IMR-90 (cell line): ENCODE measurements at regions not wholly inside any gene's neighbourhood (a gene's known extent, or its start where the extent isn't known, plus 50 kb on each side); places are given as distances from the start of the nearest gene placed in this dataset.

ENCODE experiments used
- ATAC-seq: fragments of 200-7000 bp; cut with Tn5 transposase; 2 replicates; pipeline ENCODE4 v1.9.1; 2020; ENCODE audit warnings: low read depth, mild to moderate bottlenecking, moderate library complexity
- BruUV-seq: library from RNA; stranded (reverse); fragments of 400-500 nt; replicated peaks from 2 replicates; lab custom pipeline; 2021; lab: Mats Ljungman, UMichigan
- CTCF ChIA-PET: fragments of 300-600 bp; formaldehyde crosslinking; extraction: SDS; loops from one replicate; lab custom pipeline; 2021; ENCODE audit warnings: antibody characterized with exemption; lab: Yijun Ruan, JAX
- POLR2A ChIA-PET: fragments of 300-600 bp; sonication (Branson Sonifier 250); formaldehyde crosslinking; loops from one replicate; lab custom pipeline; 2022; ENCODE audit warnings: antibody characterized with exemption; ENCODE audit not compliant: unreplicated experiment; lab: Charles Lee
- DNase-seq: peaks from one replicate; pipeline ENCODE4 v3.0.0; 2013
- H2AFZ ChIP-seq: replicated peaks from 2 replicates; pipeline ENCODE3; 2013; ENCODE audit warnings: low read length, mild to moderate bottlenecking; ENCODE audit not compliant: poor library complexity
- H2AK5ac ChIP-seq: 2 replicates; pipeline ENCODE4 v1.6.1; 2013; ENCODE audit warnings: low read depth, low read length, inconsistent platforms
- H2AK9ac ChIP-seq: replicated peaks from 2 replicates; pipeline ENCODE3; 2013; ENCODE audit warnings: mild to moderate bottlenecking, low read depth, low read length, moderate library complexity; ENCODE audit not compliant: poor library complexity
- H2BK120ac ChIP-seq: 2 replicates; pipeline ENCODE4 v1.6.1; 2013; ENCODE audit warnings: low read depth, low read length, inconsistent platforms
- H2BK15ac ChIP-seq: 3 replicates; pipeline ENCODE4 v1.6.1; 2013; ENCODE audit warnings: low read depth, low read length, inconsistent platforms
- H2BK20ac ChIP-seq: 2 replicates; pipeline ENCODE4 v1.6.1; 2013; ENCODE audit warnings: low read depth, mild to moderate bottlenecking, inconsistent platforms, low read length, moderate library complexity
- H2BK5ac ChIP-seq: 2 replicates; pipeline ENCODE4 v1.6.1; 2013; ENCODE audit warnings: mild to moderate bottlenecking, low read depth, low read length, inconsistent platforms; ENCODE audit not compliant: poor library complexity, severe bottlenecking
- H3K14ac ChIP-seq: replicated peaks from 2 replicates; pipeline ENCODE4 v1.6.1; 2013; ENCODE audit warnings: low read depth, low read length, inconsistent platforms
- H3K18ac ChIP-seq: 2 replicates; pipeline ENCODE4 v1.6.1; 2013; ENCODE audit warnings: low read depth, low read length, control low read depth
- H3K23ac ChIP-seq: 2 replicates; pipeline ENCODE4 v1.6.1; 2013; ENCODE audit warnings: low read depth, low read length, inconsistent platforms
- H3K27ac ChIP-seq: 2 replicates; pipeline ENCODE4 v1.5.1; 2013; ENCODE audit warnings: mild to moderate bottlenecking, control low read depth, low read length; ENCODE audit not compliant: insufficient read depth
- H3K27me3 ChIP-seq: 2 replicates; pipeline ENCODE4 v1.6.1; 2013; ENCODE audit warnings: low read length; ENCODE audit not compliant: control insufficient read depth, insufficient read depth
- H3K36me3 ChIP-seq: 2 replicates; pipeline ENCODE4 v1.6.1; 2013; ENCODE audit warnings: low read length, mixed read lengths; ENCODE audit not compliant: control insufficient read depth, insufficient read depth
- H3K4ac ChIP-seq: 2 replicates; pipeline ENCODE4 v1.6.1; 2013; ENCODE audit warnings: low read depth, low read length, inconsistent platforms
- H3K4me1 ChIP-seq: 2 replicates; pipeline ENCODE4 v1.6.1; 2013; ENCODE audit warnings: low read length, mixed read lengths; ENCODE audit not compliant: control insufficient read depth, insufficient read depth
- H3K4me2 ChIP-seq: 2 replicates; pipeline ENCODE4 v1.6.1; 2013; ENCODE audit warnings: low read depth, mild to moderate bottlenecking, control low read depth, low read length, moderate library complexity
- H3K4me3 ChIP-seq: 2 replicates; pipeline ENCODE4 v1.5.1; 2013; ENCODE audit warnings: low read depth, mild to moderate bottlenecking, control low read depth, low read length, moderate library complexity; ENCODE audit not compliant: insufficient read depth
- H3K56ac ChIP-seq: 2 replicates; pipeline ENCODE4 v1.6.1; 2013; ENCODE audit warnings: low read length, inconsistent platforms; ENCODE audit not compliant: insufficient read depth; ENCODE audit errors: extremely low read depth
- H3K79me1 ChIP-seq, 2 experiments: 2 replicates each; pipeline ENCODE4 v1.6.1; 2013; ENCODE audit warnings: low read length in 2 of 2, inconsistent platforms in 1 of 2, low read depth in 1 of 2
- H3K9ac ChIP-seq: 2 replicates; pipeline ENCODE4 v1.6.1; 2013; ENCODE audit warnings: low read depth, low read length, control low read depth
- H3K9me1 ChIP-seq: 2 replicates; pipeline ENCODE4 v1.6.1; 2013; ENCODE audit warnings: low read length, inconsistent platforms; ENCODE audit not compliant: insufficient read depth
- H3K9me3 ChIP-seq: 2 replicates; pipeline ENCODE4 v1.6.1; 2013; ENCODE audit warnings: low read length; ENCODE audit not compliant: control insufficient read depth, insufficient read depth
- H4K20me1 ChIP-seq: 2 replicates; pipeline ENCODE4 v1.6.1; 2013; ENCODE audit warnings: low read length, inconsistent platforms; ENCODE audit not compliant: insufficient read depth
- H4K5ac ChIP-seq: 2 replicates; pipeline ENCODE4 v1.6.1; 2013; ENCODE audit warnings: mild to moderate bottlenecking, low read depth, low read length, control low read depth
- H4K8ac ChIP-seq, 2 experiments: 2 replicates each; pipeline ENCODE4 v1.6.1; 2013; ENCODE audit warnings: low read depth in 2 of 2, low read length in 2 of 2, control low read depth in 1 of 2, inconsistent platforms in 1 of 2
- H4K91ac ChIP-seq: 2 replicates; pipeline ENCODE4 v1.6.1; 2013; ENCODE audit warnings: low read depth, low read length, inconsistent platforms; ENCODE audit not compliant: insufficient read depth
- MAFK ChIP-seq: IDR thresholded peaks from 2 replicates; pipeline ENCODE4 v1.6.1; 2012; ENCODE audit warnings: low read depth, low read length, improper control_type of control experiment
- MAZ ChIP-seq: IDR thresholded peaks from 2 replicates; pipeline ENCODE4 v1.6.1; 2012; ENCODE audit warnings: low read depth, mild to moderate bottlenecking, low read length, improper control_type of control experiment, moderate library complexity, borderline replicate concordance
- dilution Hi-C: fragments of 300-500 bp; cut with HindIII; formaldehyde crosslinking; loops from one replicate; pipeline ENCODE4 v1.14.3; 2018; ENCODE audit warnings: low sequenced_read_pairs; ENCODE audit not compliant: unreplicated experiment
- in situ Hi-C: fragments of 300-500 bp; cut with MboI; formaldehyde crosslinking; loops from 3 replicates; pipeline ENCODE4 v1.14.3; 2019; ENCODE audit warnings: low sequenced_read_pairs, inconsistent platforms, mixed read lengths
- intact Hi-C: fragments of 100-400 bp; cut with micrococcal nuclease; formaldehyde crosslinking; loops from 2 replicates; pipeline ENCODE4 v1.10.0; 2022

DNA sequence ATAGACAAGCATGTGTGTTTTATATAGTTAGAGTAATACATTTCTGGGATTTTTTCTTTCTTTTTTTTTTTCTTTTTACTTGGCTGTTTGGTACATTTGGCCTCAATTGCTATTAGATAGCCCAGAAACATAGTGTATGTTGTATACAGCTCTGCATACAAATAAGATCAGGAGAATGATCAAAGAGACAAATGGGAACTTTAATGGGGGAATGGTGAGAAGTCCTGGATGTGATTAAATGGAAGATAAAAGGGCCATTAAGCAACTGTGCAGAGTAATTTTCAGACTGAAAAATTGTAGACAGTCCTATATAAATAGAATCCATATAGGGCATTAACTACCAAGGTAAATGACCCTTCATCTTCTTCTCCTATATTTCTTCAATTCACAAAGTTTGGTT lies 575.6 kb downstream of the EBF1 start:
- Histone ChIP-seq H3K56ac (no peak overlapping the region), H3K23ac (no peak overlapping the region), H3K18ac (no peak overlapping the region), H3K4me3 (no peak overlapping the region), H2AK5ac (no peak overlapping the region), H2BK120ac (no peak overlapping the region), H2BK15ac (no peak overlapping the region), H3K14ac (no peak overlapping the region), H4K20me1 (no peaks in the 10 kb centered on the region), H3K9ac (no peak overlapping the region), H4K91ac (no peak overlapping the region), H3K4ac (no peak overlapping the region), H3K79me1 (no peaks in the 10 kb centered on the region), H3K9me3 (no peaks in the 10 kb centered on the region), H4K5ac (no peak overlapping the region), H3K27ac (no peak overlapping the region), H2AK9ac (no peak overlapping the region), H3K36me3 (no peaks in the 10 kb centered on the region), H3K4me1 (no peaks in the 10 kb centered on the region), H3K27me3 (no peaks in the 10 kb centered on the region), H2BK5ac (no peak overlapping the region), H2AFZ (no peak overlapping the region), H3K4me2 (no peak overlapping the region), H2BK20ac (no peak overlapping the region), H3K9me1 (no peaks in the 10 kb centered on the region), H4K8ac (no peak overlapping the region)
- CTCF ChIA-PET = interaction anchor here (0.7 kb wide), 1 partner anchor 189 kb away, joined by 3 read pairs; no protein-coding TSS in a partner anchor
- BruUV-seq = no TSS peak
- POLR2A ChIA-PET = no interaction called here
- in situ Hi-C loops (no loop called here), intact Hi-C loops (no loop called here), dilution Hi-C loops (no loop called here)
- ATAC-seq (no peak), DNase-seq (no peak)
- no peak for TF ChIP-seq MAFK
- TF ChIP-seq MAZ = no peak
